ENCODE measurements at regions not wholly inside any gene's neighbourhood (a gene's known extent, or its start where the extent isn't known, plus 50 kb on each side); places are given as distances from the start of the nearest gene placed in this dataset.

GRCh38 chr2:54396798-54397197 is 59.3 kb upstream of the SPTBN1 start:
- TF ChIP-seq CEBPB (IDR thresholded peaks at IDR 0.05) (no peak), FOXM1 (IDR thresholded peaks at IDR 0.05; ENCODE audit: borderline replicate concordance, low read depth) (no peak), TEAD4 (IDR thresholded peaks at IDR 0.05) (no peak), ZBTB7A (IDR thresholded peaks at IDR 0.05; ENCODE audit: low read depth) (no peak), TAF1 (IDR thresholded peaks at IDR 0.05; ENCODE audit: low read depth) (no peak), YY1 (IDR thresholded peaks at IDR 0.05; ENCODE audit: low read depth) (no peak), CREB1 (IDR thresholded peaks at IDR 0.05; ENCODE audit: low read depth) (no peak), NFIC (IDR thresholded peaks at IDR 0.05) (no peak), MAX (IDR thresholded peaks at IDR 0.05) (no peak), RAD21 (IDR thresholded peaks at IDR 0.05; ENCODE audit: low read depth) (no peak), TCF12 (IDR thresholded peaks at IDR 0.05; ENCODE audit: low read depth) (no peak), EP300 (IDR thresholded peaks at IDR 0.05; ENCODE audit: borderline replicate concordance) (no peak), EGR1 (IDR thresholded peaks at IDR 0.05) (no peak)
- TF ChIP-seq, protein P1, sequence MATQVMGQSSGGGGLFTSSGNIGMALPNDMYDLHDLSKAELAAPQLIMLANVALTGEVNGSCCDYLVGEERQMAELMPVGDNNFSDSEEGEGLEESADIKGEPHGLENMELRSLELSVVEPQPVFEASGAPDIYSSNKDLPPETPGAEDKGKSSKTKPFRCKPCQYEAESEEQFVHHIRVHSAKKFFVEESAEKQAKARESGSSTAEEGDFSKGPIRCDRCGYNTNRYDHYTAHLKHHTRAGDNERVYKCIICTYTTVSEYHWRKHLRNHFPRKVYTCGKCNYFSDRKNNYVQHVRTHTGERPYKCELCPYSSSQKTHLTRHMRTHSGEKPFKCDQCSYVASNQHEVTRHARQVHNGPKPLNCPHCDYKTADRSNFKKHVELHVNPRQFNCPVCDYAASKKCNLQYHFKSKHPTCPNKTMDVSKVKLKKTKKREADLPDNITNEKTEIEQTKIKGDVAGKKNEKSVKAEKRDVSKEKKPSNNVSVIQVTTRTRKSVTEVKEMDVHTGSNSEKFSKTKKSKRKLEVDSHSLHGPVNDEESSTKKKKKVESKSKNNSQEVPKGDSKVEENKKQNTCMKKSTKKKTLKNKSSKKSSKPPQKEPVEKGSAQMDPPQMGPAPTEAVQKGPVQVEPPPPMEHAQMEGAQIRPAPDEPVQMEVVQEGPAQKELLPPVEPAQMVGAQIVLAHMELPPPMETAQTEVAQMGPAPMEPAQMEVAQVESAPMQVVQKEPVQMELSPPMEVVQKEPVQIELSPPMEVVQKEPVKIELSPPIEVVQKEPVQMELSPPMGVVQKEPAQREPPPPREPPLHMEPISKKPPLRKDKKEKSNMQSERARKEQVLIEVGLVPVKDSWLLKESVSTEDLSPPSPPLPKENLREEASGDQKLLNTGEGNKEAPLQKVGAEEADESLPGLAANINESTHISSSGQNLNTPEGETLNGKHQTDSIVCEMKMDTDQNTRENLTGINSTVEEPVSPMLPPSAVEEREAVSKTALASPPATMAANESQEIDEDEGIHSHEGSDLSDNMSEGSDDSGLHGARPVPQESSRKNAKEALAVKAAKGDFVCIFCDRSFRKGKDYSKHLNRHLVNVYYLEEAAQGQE (IDR thresholded peaks at IDR 0.05; ENCODE audit: low read depth), result no peak
- TF ChIP-seq, protein P2, sequence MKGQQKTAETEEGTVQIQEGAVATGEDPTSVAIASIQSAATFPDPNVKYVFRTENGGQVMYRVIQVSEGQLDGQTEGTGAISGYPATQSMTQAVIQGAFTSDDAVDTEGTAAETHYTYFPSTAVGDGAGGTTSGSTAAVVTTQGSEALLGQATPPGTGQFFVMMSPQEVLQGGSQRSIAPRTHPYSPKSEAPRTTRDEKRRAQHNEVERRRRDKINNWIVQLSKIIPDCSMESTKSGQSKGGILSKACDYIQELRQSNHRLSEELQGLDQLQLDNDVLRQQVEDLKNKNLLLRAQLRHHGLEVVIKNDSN (IDR thresholded peaks at IDR 0.05), result no peak

GRCh38 chr2:54397426-54397825 is 58.7 kb upstream of the SPTBN1 start:
- TF ChIP-seq FOXM1 (IDR thresholded peaks at IDR 0.05; ENCODE audit: borderline replicate concordance, low read depth) (no peak), EGR1 (IDR thresholded peaks at IDR 0.05) (no peak), YY1 (IDR thresholded peaks at IDR 0.05; ENCODE audit: low read depth) (no peak), NFIC (IDR thresholded peaks at IDR 0.05) (no peak), MAX (IDR thresholded peaks at IDR 0.05) (no peak), TCF12 (IDR thresholded peaks at IDR 0.05; ENCODE audit: low read depth) (no peak), TEAD4 (IDR thresholded peaks at IDR 0.05) (no peak), TAF1 (IDR thresholded peaks at IDR 0.05; ENCODE audit: low read depth) (no peak), CREB1 (IDR thresholded peaks at IDR 0.05; ENCODE audit: low read depth) (no peak), ZBTB7A (IDR thresholded peaks at IDR 0.05; ENCODE audit: low read depth) (no peak), EP300 (IDR thresholded peaks at IDR 0.05; ENCODE audit: borderline replicate concordance) (no peak), CEBPB (IDR thresholded peaks at IDR 0.05) (no peak), RAD21 (IDR thresholded peaks at IDR 0.05; ENCODE audit: low read depth) (no peak)
- TF ChIP-seq, protein P1 (IDR thresholded peaks at IDR 0.05; ENCODE audit: low read depth), result no peak
- TF ChIP-seq, protein P2 (IDR thresholded peaks at IDR 0.05), result no peak

GRCh38 chr2:54401554-54401953 is 54.6 kb upstream of the SPTBN1 start:
- TF ChIP-seq, protein P1 (IDR thresholded peaks at IDR 0.05; ENCODE audit: low read depth), result no peak
- TF ChIP-seq, protein P2 (IDR thresholded peaks at IDR 0.05), result no peak
- no peak for TF ChIP-seq CREB1 (IDR thresholded peaks at IDR 0.05; ENCODE audit: low read depth)
- no peak for TF ChIP-seq EP300 (IDR thresholded peaks at IDR 0.05; ENCODE audit: borderline replicate concordance)
- TF ChIP-seq CEBPB (IDR thresholded peaks at IDR 0.05), result no peak
- TF ChIP-seq ZBTB7A (IDR thresholded peaks at IDR 0.05; ENCODE audit: low read depth), result no peak

DNA sequence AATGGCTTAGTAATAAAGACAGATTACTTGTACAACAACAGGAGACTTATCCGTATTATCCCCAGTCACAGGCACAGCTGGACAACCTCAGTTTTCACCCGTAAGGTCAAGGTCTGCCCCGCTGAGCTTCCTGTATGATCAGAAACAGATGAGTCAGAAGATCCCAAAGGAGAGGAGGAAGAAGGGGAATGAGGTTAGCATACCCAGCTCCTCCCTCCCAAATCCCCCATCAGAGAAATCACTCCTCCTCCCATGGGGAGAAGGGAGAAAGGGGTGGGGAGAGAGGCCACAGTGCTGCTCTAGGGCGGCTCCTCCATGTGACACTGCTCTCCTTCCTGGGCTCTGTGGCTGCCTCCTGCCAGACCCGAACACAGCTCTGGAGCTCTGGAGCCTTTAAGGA is 53.8 kb upstream of the SPTBN1 start:
- TF ChIP-seq, protein P2 (IDR thresholded peaks at IDR 0.05), result no peak

Data from Ishikawa (cell line).